Mesendoderm (in vitro differentiated cells): ENCODE measurements at regions not wholly inside any gene's neighbourhood (a gene's known extent, or its start where the extent isn't known, plus 50 kb on each side); places are given as distances from the start of the nearest gene placed in this dataset.

Source experiments
- DNase-seq: peaks from one replicate; pipeline ENCODE4 v3.0.0; 2013
- H2AK5ac ChIP-seq: 2 replicates; pipeline ENCODE4 v1.6.1; 2013; ENCODE audit warnings: low read length, inconsistent platforms
- H2BK120ac ChIP-seq: 2 replicates; pipeline ENCODE4 v1.6.1; 2013; ENCODE audit warnings: low read depth, mild to moderate bottlenecking, low read length, moderate library complexity, mixed read lengths
- H2BK15ac ChIP-seq: replicated peaks from 2 replicates; pipeline ENCODE4 v1.6.1; 2013; ENCODE audit warnings: low read depth, mild to moderate bottlenecking, moderate library complexity
- H2BK5ac ChIP-seq: 2 replicates; pipeline ENCODE4 v1.6.1; 2013; ENCODE audit warnings: low read length, inconsistent platforms
- H3K18ac ChIP-seq: 2 replicates; pipeline ENCODE4 v1.6.1; 2013; ENCODE audit warnings: mild to moderate bottlenecking, low read length, mixed read lengths
- H3K23ac ChIP-seq: one replicate; pipeline ENCODE4 v1.6.1; 2013; ENCODE audit warnings: low read length
- H3K27ac ChIP-seq: 2 replicates; pipeline ENCODE4 v1.5.1; 2013; ENCODE audit warnings: low read depth, mild to moderate bottlenecking, inconsistent platforms, low read length, moderate library complexity
- H3K27me3 ChIP-seq: 2 replicates; pipeline ENCODE4 v1.6.1; 2013; ENCODE audit warnings: low read length, control low read depth, mild to moderate bottlenecking, inconsistent platforms; ENCODE audit not compliant: insufficient read depth, poor library complexity
- H3K36me3 ChIP-seq: 2 replicates; pipeline ENCODE4 v1.6.1; 2013; ENCODE audit warnings: low read length, inconsistent platforms; ENCODE audit not compliant: control insufficient read depth, insufficient read depth
- H3K4ac ChIP-seq: one replicate; pipeline ENCODE4 v1.6.1; 2013; ENCODE audit warnings: low read depth, mild to moderate bottlenecking, low read length, moderate library complexity
- H3K4me1 ChIP-seq: 2 replicates; pipeline ENCODE4 v1.6.1; 2013; ENCODE audit warnings: low read depth, low read length, inconsistent platforms; ENCODE audit not compliant: control insufficient read depth
- H3K4me2 ChIP-seq: 2 replicates; pipeline ENCODE4 v1.6.1; 2013; ENCODE audit warnings: low read length
- H3K4me3 ChIP-seq: 2 replicates; pipeline ENCODE4 v1.5.1; 2013; ENCODE audit warnings: mild to moderate bottlenecking, low read length
- H3K56ac ChIP-seq: one replicate; pipeline ENCODE4 v1.6.1; 2013; ENCODE audit warnings: low read length
- H3K79me1 ChIP-seq: 2 replicates; pipeline ENCODE4 v1.6.1; 2013; ENCODE audit warnings: low read length, inconsistent platforms
- H3K79me2 ChIP-seq: 2 replicates; pipeline ENCODE4 v1.6.1; 2013; ENCODE audit warnings: mild to moderate bottlenecking, low read length; ENCODE audit not compliant: control insufficient read depth, insufficient read depth
- H3K9ac ChIP-seq: 2 replicates; pipeline ENCODE4 v1.6.1; 2013; ENCODE audit warnings: low read length, inconsistent platforms
- H4K5ac ChIP-seq: one replicate; pipeline ENCODE4 v1.6.1; 2013; ENCODE audit warnings: low read length
- H4K8ac ChIP-seq: one replicate; pipeline ENCODE4 v1.6.1; 2013; ENCODE audit warnings: low read depth, mild to moderate bottlenecking, control low read depth, low read length, moderate library complexity
- WGBS: extraction: QIAGEN DNeasy Blood & Tissue Kit; methylation state at CpG from one replicate; pipeline ENCODE4 v1.1.7; 2013; ENCODE audit warnings: low lambda C conversion rate, missing lambda C conversion rate; ENCODE audit not compliant: insufficient coverage; ENCODE audit errors: extremely low coverage; 5-methylcytosine and 5-hydroxymethylcytosine counted together

- Histone ChIP-seq H3K56ac (no peak overlapping the region), H3K4me3 (no peak overlapping the region), H4K5ac (no peak overlapping the region), H3K18ac (no peak overlapping the region), H3K23ac (no peak overlapping the region), H4K8ac (no peak overlapping the region), H3K36me3 (no peaks in the 10 kb centered on the region), H3K27me3 (no peaks in the 10 kb centered on the region), H3K4me2 (no peak overlapping the region), H2AK5ac (no peak overlapping the region), H3K79me1 (no peaks in the 10 kb centered on the region), H2BK120ac (no peak overlapping the region), H3K79me2 (no peaks in the 10 kb centered on the region), H3K27ac (no peak overlapping the region), H3K4me1 (no peaks in the 10 kb centered on the region), H3K9ac (no peak overlapping the region), H2BK5ac (no peak overlapping the region), H2BK15ac (no peak overlapping the region), H3K4ac (no peak overlapping the region)
- no CpG with 5 or more reads among the region's 2 CpGs for WGBS
- no peak for DNase-seq
Measured at GRCh38 chr6:42507195-42507594, 55.5 kb upstream of the TRERF1 start.

GRCh38 chr6:42506070-42506469 is 54.3 kb upstream of the TRERF1 start:
- Histone ChIP-seq H2BK120ac (no peak overlapping the region), H3K9ac (no peak overlapping the region)

GRCh38 chr6:42505385-42505718 is 53.6 kb upstream of the TRERF1 start:
- Histone ChIP-seq H3K79me2 (no peaks in the 10 kb centered on the region), H4K8ac (no peak overlapping the region), H4K5ac (no peak overlapping the region), H3K56ac (no peak overlapping the region), H3K23ac (no peak overlapping the region), H3K4me3 (no peak overlapping the region), H2BK15ac (no peak overlapping the region), H3K4me2 (no peak overlapping the region), H3K79me1 (no peaks in the 10 kb centered on the region), H3K27me3 (no peaks in the 10 kb centered on the region), H2BK120ac (no peak overlapping the region), H3K4ac (no peak overlapping the region), H2BK5ac (no peak overlapping the region), H3K9ac (no peak overlapping the region), H3K27ac (no peak overlapping the region), H3K4me1 (no peaks in the 10 kb centered on the region), H3K36me3 (no peaks in the 10 kb centered on the region), H3K18ac (no peak overlapping the region), H2AK5ac (no peak overlapping the region)
- DNase-seq, result no peak
- WGBS, result no CpG with 5 or more reads among the region's 1 CpG

More at GRCh38 chr6:42506070-42506469, 54.3 kb upstream of the TRERF1 start:
- H2AK5ac ChIP-seq, result no peak overlapping the region
- H2BK15ac ChIP-seq, result no peak overlapping the region
- H3K27me3 ChIP-seq, result no peaks in the 10 kb centered on the region
- no peaks in the 10 kb centered on the region for H3K79me2 ChIP-seq
- H3K23ac ChIP-seq, result no peak overlapping the region
- no peaks in the 10 kb centered on the region for H3K36me3 ChIP-seq
- no peak overlapping the region for H3K4me2 ChIP-seq
- no peak overlapping the region for H3K4me3 ChIP-seq
- no peak overlapping the region for H3K4ac ChIP-seq
- no peak overlapping the region for H3K56ac ChIP-seq
- no CpG with 5 or more reads among the region's 6 CpGs for WGBS
- H3K18ac ChIP-seq, result no peak overlapping the region
- H2BK5ac ChIP-seq, result no peak overlapping the region
- H4K8ac ChIP-seq, result no peak overlapping the region
- no peak overlapping the region for H3K27ac ChIP-seq
- no peak for DNase-seq
- no peaks in the 10 kb centered on the region for H3K79me1 ChIP-seq
- no peak overlapping the region for H4K5ac ChIP-seq
- no peaks in the 10 kb centered on the region for H3K4me1 ChIP-seq

- Histone ChIP-seq H2AK5ac (no peak overlapping the region), H3K79me1 (no peaks in the 10 kb centered on the region), H4K5ac (no peak overlapping the region), H4K8ac (no peak overlapping the region), H3K36me3 (no peaks in the 10 kb centered on the region), H3K27ac (no peak overlapping the region), H3K18ac (no peak overlapping the region), H3K27me3 (no peaks in the 10 kb centered on the region), H3K4me2 (no peak overlapping the region), H3K9ac (no peak overlapping the region), H3K4me1 (no peaks in the 10 kb centered on the region), H3K4me3 (no peak overlapping the region), H2BK5ac (no peak overlapping the region), H2BK15ac (no peak overlapping the region), H3K23ac (no peak overlapping the region), H3K4ac (no peak overlapping the region), H3K79me2 (no peaks in the 10 kb centered on the region), H3K56ac (no peak overlapping the region), H2BK120ac (no peak overlapping the region)
- no CpG with 5 or more reads among the region's 3 CpGs for WGBS
- DNase-seq, result no peak
Measured at GRCh38 chr6:42503894-42504293, 52.2 kb upstream of the TRERF1 start.

- Histone ChIP-seq H3K4ac (no peak overlapping the region), H3K79me1 (no peaks in the 10 kb centered on the region), H3K56ac (no peak overlapping the region), H3K4me1 (no peaks in the 10 kb centered on the region), H3K4me2 (no peak overlapping the region), H2AK5ac (no peak overlapping the region), H3K79me2 (no peaks in the 10 kb centered on the region), H2BK5ac (no peak overlapping the region), H3K27ac (no peak overlapping the region), H3K9ac (no peak overlapping the region), H4K8ac (no peak overlapping the region), H3K27me3 (no peaks in the 10 kb centered on the region), H3K4me3 (no peak overlapping the region), H4K5ac (no peak overlapping the region), H2BK120ac (no peak overlapping the region), H3K18ac (no peak overlapping the region), H2BK15ac (no peak overlapping the region), H3K23ac (no peak overlapping the region), H3K36me3 (no peaks in the 10 kb centered on the region)
- no peak for DNase-seq
- no CpG with 5 or more reads among the region's 3 CpGs for WGBS
Measured at GRCh38 chr6:42502990-42503389, 51.3 kb upstream of the TRERF1 start.

GRCh38 chr6:42502127-42502526 is 50.4 kb upstream of the TRERF1 start:
- H2BK120ac ChIP-seq, result no peak overlapping the region
- H3K9ac ChIP-seq, result no peak overlapping the region
- H3K23ac ChIP-seq, result no peak overlapping the region
- no peaks in the 10 kb centered on the region for H3K79me2 ChIP-seq
- no peak overlapping the region for H2BK5ac ChIP-seq
- H3K4me1 ChIP-seq, result no peaks in the 10 kb centered on the region
- no peak overlapping the region for H3K4ac ChIP-seq
- no peak overlapping the region for H3K4me2 ChIP-seq
- no peak overlapping the region for H4K5ac ChIP-seq
- no peak overlapping the region for H4K8ac ChIP-seq
- H3K79me1 ChIP-seq, result no peaks in the 10 kb centered on the region
- H2BK15ac ChIP-seq, result no peak overlapping the region
- no peaks in the 10 kb centered on the region for H3K36me3 ChIP-seq
- no peak overlapping the region for H3K4me3 ChIP-seq
- DNase-seq, result no peak
- no peak overlapping the region for H3K56ac ChIP-seq
- no peak overlapping the region for H3K18ac ChIP-seq
- no peaks in the 10 kb centered on the region for H3K27me3 ChIP-seq
- no peak overlapping the region for H2AK5ac ChIP-seq
- no CpG with 5 or more reads among the region's 1 CpG for WGBS
- H3K27ac ChIP-seq, result no peak overlapping the region
